Lung (tissue), 11 donors: ENCODE measurements at regions not wholly inside any gene's neighbourhood (a gene's known extent, or its start where the extent isn't known, plus 50 kb on each side); places are given as distances from the start of the nearest gene placed in this dataset.

Experiments used
- ATAC-seq: fragments of 200-7000 bp; cut with Tn5 transposase; one replicate; pipeline ENCODE4 v1.9.1; 2020; ENCODE audit warnings: moderate number of reproducible peaks; ENCODE audit not compliant: insufficient read depth, low FRiP score
- DNase-seq, 3 donors: peaks; one replicate each; pipeline ENCODE4 v3.0.0-alpha.2; 2013 to 2017
- H3K27ac ChIP-seq, 2 donors: one replicate each; pipeline ENCODE4 v1.5.1; 2013; ENCODE audit warnings: mild to moderate bottlenecking in 2 of 2, moderate library complexity in 2 of 2, control low read depth in 1 of 2, inconsistent platforms in 1 of 2, low read depth in 1 of 2, low read length in 1 of 2
- H3K27me3 ChIP-seq, 3 donors: one replicate each; pipeline ENCODE4 v1.5.1; 2013; ENCODE audit warnings: low read length in 2 of 3; ENCODE audit not compliant: control insufficient read depth in 3 of 3, insufficient read depth in 3 of 3
- H3K36me3 ChIP-seq, 4 donors: one replicate each; pipeline ENCODE4 v1.5.1; 2013; ENCODE audit warnings: low read length in 4 of 4, mild to moderate bottlenecking in 1 of 4, moderate library complexity in 1 of 4; ENCODE audit not compliant: control insufficient read depth in 4 of 4, insufficient read depth in 4 of 4
- H3K4me1 ChIP-seq, 5 donors: one replicate each; pipeline ENCODE4 v1.5.1; 2013; ENCODE audit warnings: low read length in 5 of 5, mild to moderate bottlenecking in 2 of 5, moderate library complexity in 1 of 5; ENCODE audit not compliant: control insufficient read depth in 5 of 5, insufficient read depth in 5 of 5
- H3K4me3 ChIP-seq: one replicate; pipeline ENCODE4 v1.5.1; 2013; ENCODE audit warnings: mild to moderate bottlenecking, control low read depth, moderate library complexity
- H3K9ac ChIP-seq, 2 donors: one replicate each; pipeline ENCODE4 v1.5.1; 2013; ENCODE audit warnings: low read length in 2 of 2, control low read depth in 1 of 2; ENCODE audit not compliant: insufficient read depth in 1 of 2
- H3K9me3 ChIP-seq, 4 donors: one replicate each; pipeline ENCODE4 v1.5.1; 2013; ENCODE audit warnings: low read length in 3 of 4, mild to moderate bottlenecking in 1 of 4, moderate library complexity in 1 of 4; ENCODE audit not compliant: control insufficient read depth in 4 of 4, insufficient read depth in 3 of 4
- CTCF ChIP-seq: IDR thresholded peaks from 2 replicates; pipeline ENCODE4 v1.5.1; 2012; ENCODE audit warnings: mild to moderate bottlenecking; ENCODE audit errors: control extremely low read depth, extremely low read depth
- WGBS, 2 donors: extraction: QIAGEN DNeasy Blood & Tissue Kit; methylation state at CpG; one replicate each; pipeline ENCODE4 v1.1.7; 2013; 5-methylcytosine and 5-hydroxymethylcytosine counted together
- donor health status: control.
- donor health status: control.
- donor health status: Bipolar disorder and iron deficiency.
- donor health status: healthy.
- donor health status: DM: yes; HTN: yes; CAD: no.

GRCh38 chr4:20383969-20384368, 132.3 kb downstream of the SLIT2 start:
- no peak for TF ChIP-seq CTCF
- peaks cover 0 to 4% (median 0%) of the 10 kb centered on the region in 5 donors for H3K4me1 ChIP-seq
- H3K36me3 ChIP-seq: no peaks in the 10 kb centered on the region
- H3K27me3 ChIP-seq: no peaks in the 10 kb centered on the region
- H3K9ac ChIP-seq: no peak overlapping the region
- H3K4me3 ChIP-seq: no peak overlapping the region
- H3K27ac ChIP-seq: no peak overlapping the region
- H3K9me3 ChIP-seq: no peaks in the 10 kb centered on the region
- ATAC-seq: no peak
- no peak for DNase-seq

GRCh38 chr4:20384456-20384855, 132.8 kb downstream of the SLIT2 start:
- H3K36me3 ChIP-seq: no peaks in the 10 kb centered on the region
- ATAC-seq: no peak
- no peak for DNase-seq
- H3K4me3 ChIP-seq: no peak overlapping the region
- H3K27ac ChIP-seq: no peak overlapping the region
- H3K27me3 ChIP-seq: no peaks in the 10 kb centered on the region
- no peak overlapping the region for H3K9ac ChIP-seq
- peaks cover 0 to 4% (median 0%) of the 10 kb centered on the region in 5 donors for H3K4me1 ChIP-seq
- 71 to 76% methylated on average over 5 of the region's 5 CpGs for WGBS, 2 donors
- no peak for TF ChIP-seq CTCF
- H3K9me3 ChIP-seq: no peaks in the 10 kb centered on the region

- Histone ChIP-seq H3K27me3 (no peaks in the 10 kb centered on the region), H3K36me3 (no peaks in the 10 kb centered on the region), H3K9me3 (no peaks in the 10 kb centered on the region), H3K9ac (no peak overlapping the region), H3K4me1 (peaks cover 0 to 6% (median 0%) of the 10 kb centered on the region in 5 donors), H3K4me3 (no peak overlapping the region), H3K27ac (no peak overlapping the region)
- no peak for DNase-seq
- ATAC-seq: no peak
- 70 to 72% methylated on average over 2 of the region's 2 CpGs for WGBS, 2 donors
- no peak for TF ChIP-seq CTCF
These were observed 134.5 kb downstream of the SLIT2 start for GRCh38 chr4:20386001-20386740.

GRCh38 chr4:20386906-20387305, 135.2 kb downstream of the SLIT2 start:
- DNase-seq (no peak), ATAC-seq (no peak)
- Histone ChIP-seq H3K9me3 (no peaks in the 10 kb centered on the region), H3K9ac (no peak overlapping the region), H3K27me3 (no peaks in the 10 kb centered on the region), H3K4me3 (no peak overlapping the region), H3K27ac (no peak overlapping the region), H3K4me1 (peaks cover 0 to 8% (median 0%) of the 10 kb centered on the region in 5 donors), H3K36me3 (no peaks in the 10 kb centered on the region)
- 88 to 93% methylated on average over 5 of the region's 5 CpGs for WGBS, 2 donors
- no peak for TF ChIP-seq CTCF
